ENCODE measurements at regions not wholly inside any gene's neighbourhood (a gene's known extent, or its start where the extent isn't known, plus 50 kb on each side); places are given as distances from the start of the nearest gene placed in this dataset.

GRCh38 chr14:47772652-47773051 is 97.2 kb upstream of the MDGA2 start:
- DNase-seq (no peak), ATAC-seq (ENCODE audit: low read depth) (no peak)
- ChIA-PET CTCF (no interaction called here), POLR2A (no interaction called here)
- Mint-ChIP-seq H3K4me1 (no peaks in the 10 kb centered on the region), H3K36me3 (ENCODE audit: low read depth) (no peaks in the 10 kb centered on the region), H3K4me3 (no peak overlapping the region), H3K27me3 (no peaks in the 10 kb centered on the region), H3K9me3 (peaks cover 4% of the 10 kb centered on the region), H3K27ac (no peak overlapping the region)
- TF ChIP-seq, protein P1, sequence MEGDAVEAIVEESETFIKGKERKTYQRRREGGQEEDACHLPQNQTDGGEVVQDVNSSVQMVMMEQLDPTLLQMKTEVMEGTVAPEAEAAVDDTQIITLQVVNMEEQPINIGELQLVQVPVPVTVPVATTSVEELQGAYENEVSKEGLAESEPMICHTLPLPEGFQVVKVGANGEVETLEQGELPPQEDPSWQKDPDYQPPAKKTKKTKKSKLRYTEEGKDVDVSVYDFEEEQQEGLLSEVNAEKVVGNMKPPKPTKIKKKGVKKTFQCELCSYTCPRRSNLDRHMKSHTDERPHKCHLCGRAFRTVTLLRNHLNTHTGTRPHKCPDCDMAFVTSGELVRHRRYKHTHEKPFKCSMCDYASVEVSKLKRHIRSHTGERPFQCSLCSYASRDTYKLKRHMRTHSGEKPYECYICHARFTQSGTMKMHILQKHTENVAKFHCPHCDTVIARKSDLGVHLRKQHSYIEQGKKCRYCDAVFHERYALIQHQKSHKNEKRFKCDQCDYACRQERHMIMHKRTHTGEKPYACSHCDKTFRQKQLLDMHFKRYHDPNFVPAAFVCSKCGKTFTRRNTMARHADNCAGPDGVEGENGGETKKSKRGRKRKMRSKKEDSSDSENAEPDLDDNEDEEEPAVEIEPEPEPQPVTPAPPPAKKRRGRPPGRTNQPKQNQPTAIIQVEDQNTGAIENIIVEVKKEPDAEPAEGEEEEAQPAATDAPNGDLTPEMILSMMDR (IDR thresholded peaks at IDR 0.05) = no peak
- intact Hi-C loops (cut with micrococcal nuclease) = no loop called here

GRCh38 chr14:47763188-47763854 is 87.9 kb upstream of the MDGA2 start:
- Mint-ChIP-seq H3K9me3 (peaks cover 1% of the 10 kb centered on the region), H3K36me3 (ENCODE audit: low read depth) (no peaks in the 10 kb centered on the region), H3K27me3 (no peaks in the 10 kb centered on the region), H3K27ac (no peak overlapping the region), H3K4me1 (no peaks in the 10 kb centered on the region), H3K4me3 (no peak overlapping the region)
- TF ChIP-seq, protein P1 (IDR thresholded peaks at IDR 0.05) = no peak
- intact Hi-C loops (cut with micrococcal nuclease) = no loop called here
- ATAC-seq (ENCODE audit: low read depth) = no peak
- no peak for DNase-seq
- ChIA-PET CTCF (no interaction called here), POLR2A (no interaction called here)

GRCh38 chr14:47746986-47747385 is 71.6 kb upstream of the MDGA2 start:
- no peak overlapping the region for H3K4me3 Mint-ChIP-seq
- DNase-seq (no peak), ATAC-seq (ENCODE audit: low read depth) (no peak)
- H3K27me3 Mint-ChIP-seq = no peaks in the 10 kb centered on the region
- no peak overlapping the region for H3K27ac Mint-ChIP-seq
- TF ChIP-seq, protein P1 (IDR thresholded peaks at IDR 0.05) = no peak
- peaks cover 2% of the 10 kb centered on the region for H3K9me3 Mint-ChIP-seq
- no peaks in the 10 kb centered on the region for H3K4me1 Mint-ChIP-seq
- POLR2A ChIA-PET = no interaction called here
- H3K36me3 Mint-ChIP-seq (ENCODE audit: low read depth) = no peaks in the 10 kb centered on the region
- CTCF ChIA-PET = no interaction called here
- intact Hi-C loops (cut with micrococcal nuclease) = no loop called here

DNA sequence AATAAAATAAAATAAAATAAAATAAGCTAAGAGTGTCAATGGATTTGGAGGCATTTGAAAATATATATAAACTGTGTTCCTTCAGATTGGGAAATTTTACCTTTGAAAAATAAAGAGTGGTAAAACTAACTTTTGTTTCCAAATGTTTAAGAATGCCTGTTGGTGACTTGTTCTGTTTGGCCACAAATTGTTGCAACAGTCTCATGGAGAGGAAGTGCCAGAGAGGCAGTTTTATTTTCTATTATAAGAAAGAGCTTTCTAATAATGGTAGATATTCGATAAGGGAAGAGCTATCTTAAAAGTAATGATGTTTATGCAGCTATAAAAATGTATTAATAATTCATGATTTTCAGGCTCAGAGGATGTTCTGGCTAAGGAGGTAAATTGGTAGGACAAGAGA is 68.8 kb upstream of the MDGA2 start:
- intact Hi-C loops (cut with micrococcal nuclease) = no loop called here
- no peak overlapping the region for H3K27ac Mint-ChIP-seq
- no peaks in the 10 kb centered on the region for H3K4me1 Mint-ChIP-seq
- H3K27me3 Mint-ChIP-seq = no peaks in the 10 kb centered on the region
- no peak overlapping the region for H3K4me3 Mint-ChIP-seq
- no peaks in the 10 kb centered on the region for H3K9me3 Mint-ChIP-seq
- ChIA-PET CTCF (no interaction called here), POLR2A (no interaction called here)
- DNase-seq = no peak
- no peaks in the 10 kb centered on the region for H3K36me3 Mint-ChIP-seq (ENCODE audit: low read depth)
- no peak for ATAC-seq (ENCODE audit: low read depth)
- TF ChIP-seq, protein P1 (IDR thresholded peaks at IDR 0.05) = no peak

DNA sequence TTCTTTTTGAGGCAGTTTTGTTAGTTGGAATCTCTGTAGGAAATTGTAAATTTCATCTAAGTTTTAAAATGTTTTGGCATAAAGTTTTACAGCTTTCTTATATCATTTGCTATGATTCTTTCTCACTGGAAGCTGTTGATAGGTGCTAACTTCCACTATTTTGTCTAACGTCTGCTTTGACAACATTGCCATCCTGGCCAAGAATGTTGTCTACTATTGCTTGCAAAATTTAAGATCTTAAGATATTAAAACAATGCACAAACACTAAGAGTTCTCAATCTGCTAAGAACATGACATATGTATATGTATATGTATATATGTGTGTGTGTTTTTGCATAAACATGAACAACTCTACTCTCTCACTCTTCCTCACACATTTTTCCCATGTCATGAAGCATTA is 64.1 kb upstream of the MDGA2 start:
- TF ChIP-seq, protein P1 (IDR thresholded peaks at IDR 0.05) = no peak
- no peak for ATAC-seq (ENCODE audit: low read depth)
- H3K27me3 Mint-ChIP-seq = no peaks in the 10 kb centered on the region
- H3K36me3 Mint-ChIP-seq (ENCODE audit: low read depth) = no peaks in the 10 kb centered on the region
- intact Hi-C loops (cut with micrococcal nuclease) = no loop called here
- no peaks in the 10 kb centered on the region for H3K4me1 Mint-ChIP-seq
- ChIA-PET POLR2A (no interaction called here), CTCF (no interaction called here)
- H3K4me3 Mint-ChIP-seq = no peak overlapping the region
- H3K9me3 Mint-ChIP-seq = no peaks in the 10 kb centered on the region
- no peak overlapping the region for H3K27ac Mint-ChIP-seq
- no peak for DNase-seq
